ENCODE measurements at regions not wholly inside any gene's neighbourhood (a gene's known extent, or its start where the extent isn't known, plus 50 kb on each side); places are given as distances from the start of the nearest gene placed in this dataset.

GRCh38 chr6:92545861-92546260 lies 873.5 kb downstream of the EPHA7 start:
- no peak overlapping the region for H3K4me3 ChIP-seq (ENCODE audit: low read depth, low read length)
- no peak for DNase-seq (ENCODE audit: low read depth)
- no peak for TF ChIP-seq CTCF (conservative IDR thresholded peaks at IDR 0.05; ENCODE audit: low read depth, low read length)

DNA sequence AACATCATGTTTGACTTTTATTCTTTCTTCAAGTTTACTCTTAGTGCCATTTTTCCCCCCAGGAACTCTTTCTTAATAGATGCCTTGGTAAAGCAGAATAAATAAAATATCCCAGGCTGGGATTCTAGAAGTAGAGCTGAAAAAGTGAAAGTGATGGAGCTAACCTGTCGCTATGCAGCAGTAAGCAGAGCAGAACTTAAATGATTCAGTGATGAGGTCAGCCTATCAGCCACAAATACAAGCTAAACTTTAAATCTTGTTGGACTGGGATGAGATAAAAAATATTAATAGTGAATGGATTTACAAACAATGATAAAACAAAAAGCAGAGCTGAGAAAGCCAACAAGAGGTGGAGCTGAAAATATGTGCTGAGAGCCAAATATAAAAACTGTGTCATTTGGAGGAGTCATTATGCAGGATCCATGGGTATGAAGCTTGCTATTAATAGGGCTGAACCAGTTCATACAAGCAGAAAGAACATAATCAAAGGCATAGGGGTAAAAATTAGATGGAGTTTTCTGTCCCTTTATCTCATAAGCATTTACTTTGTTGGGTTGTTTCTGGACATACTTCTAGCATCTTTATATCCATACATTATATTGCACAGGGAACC lies 877.8 kb downstream of the EPHA7 start:
- no peak for DNase-seq (ENCODE audit: low read depth)
- H3K4me3 ChIP-seq (ENCODE audit: low read depth, low read length), result no peak overlapping the region
- TF ChIP-seq CTCF (conservative IDR thresholded peaks at IDR 0.05; ENCODE audit: low read depth, low read length), result no peak

DNA sequence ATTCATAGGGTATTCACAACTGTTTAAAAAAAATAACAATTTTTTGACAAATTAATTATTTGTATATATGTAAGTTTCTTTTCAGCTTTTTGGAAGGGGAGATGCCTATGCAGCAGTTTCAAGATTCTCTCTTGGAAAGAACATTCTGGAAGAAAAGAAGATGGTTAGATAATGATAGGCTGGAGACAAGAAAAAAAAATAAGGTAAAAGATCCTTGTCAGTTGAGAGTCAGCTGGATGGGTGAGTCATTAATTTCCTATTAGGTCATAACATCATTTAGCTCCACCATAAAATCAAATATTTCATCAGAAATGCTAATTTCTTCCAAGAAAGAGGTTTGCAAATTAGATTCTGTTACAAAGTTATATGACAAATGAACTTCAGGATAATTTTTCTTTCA lies 880.4 kb downstream of the EPHA7 start:
- TF ChIP-seq CTCF (conservative IDR thresholded peaks at IDR 0.05; ENCODE audit: low read depth, low read length), result no peak
- no peak overlapping the region for H3K4me3 ChIP-seq (ENCODE audit: low read depth, low read length)
- DNase-seq (ENCODE audit: low read depth), result no peak

- DNase-seq (ENCODE audit: low read depth), result peak; percentile 91
- H3K4me3 ChIP-seq (ENCODE audit: low read depth, low read length), result no peak overlapping the region
- TF ChIP-seq CTCF (conservative IDR thresholded peaks at IDR 0.05; ENCODE audit: low read depth, low read length), result no peak
Measured at GRCh38 chr6:92538275-92538674, 881.1 kb downstream of the EPHA7 start.

DNA sequence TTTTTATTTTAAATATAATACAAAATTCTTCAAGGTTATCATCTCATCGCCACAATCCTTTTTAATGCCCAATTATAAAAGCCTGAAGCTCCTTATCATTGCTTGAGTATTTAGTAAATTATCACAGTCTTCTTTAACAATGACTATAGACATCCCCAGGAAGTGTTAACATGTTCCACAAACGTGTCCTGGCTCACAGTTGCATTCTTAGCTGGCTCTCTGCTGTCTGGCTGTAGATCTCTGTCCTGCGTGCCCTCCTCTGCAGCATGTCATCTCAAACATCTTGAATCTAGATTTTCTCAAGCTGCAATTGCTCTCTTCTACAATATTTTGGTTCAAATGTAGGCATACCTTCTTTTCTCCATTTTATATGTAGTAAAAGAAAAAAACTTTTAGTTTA lies 885.2 kb downstream of the EPHA7 start:
- no peak for DNase-seq (ENCODE audit: low read depth)
- TF ChIP-seq CTCF (conservative IDR thresholded peaks at IDR 0.05; ENCODE audit: low read depth, low read length), result no peak
- no peak overlapping the region for H3K4me3 ChIP-seq (ENCODE audit: low read depth, low read length)

GRCh38 chr6:92522589-92522988 lies 896.8 kb downstream of the EPHA7 start:
- H3K4me3 ChIP-seq (ENCODE audit: low read depth, low read length), result no peak overlapping the region
- DNase-seq (ENCODE audit: low read depth), result no peak
- TF ChIP-seq CTCF (conservative IDR thresholded peaks at IDR 0.05; ENCODE audit: low read depth, low read length), result no peak

DNA sequence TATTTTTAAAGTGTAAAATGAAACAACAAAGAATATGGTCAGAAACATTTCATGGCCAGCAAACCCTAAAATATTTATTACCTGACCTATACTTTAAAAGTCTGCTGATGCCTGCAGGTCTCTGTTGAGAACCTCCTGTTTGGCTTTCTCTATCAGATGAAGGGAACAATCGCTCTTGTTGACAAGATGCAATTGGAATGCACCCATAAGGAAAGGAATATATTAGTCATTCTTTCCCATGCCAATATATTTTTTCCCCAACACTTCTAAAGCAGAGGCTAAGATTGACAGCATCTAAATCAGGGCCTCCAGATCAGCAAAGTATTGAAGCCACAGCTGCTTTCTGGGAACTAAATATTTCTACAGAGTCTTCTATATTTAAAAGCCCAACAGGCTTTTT lies 897.8 kb downstream of the EPHA7 start:
- no peak for TF ChIP-seq CTCF (conservative IDR thresholded peaks at IDR 0.05; ENCODE audit: low read depth, low read length)
- no peak for DNase-seq (ENCODE audit: low read depth)
- H3K4me3 ChIP-seq (ENCODE audit: low read depth, low read length), result no peak overlapping the region

All from epithelial cell of proximal tubule (primary cell).